ENCODE measurements at regions not wholly inside any gene's neighbourhood (a gene's known extent, or its start where the extent isn't known, plus 50 kb on each side); places are given as distances from the start of the nearest gene placed in this dataset.

DNA sequence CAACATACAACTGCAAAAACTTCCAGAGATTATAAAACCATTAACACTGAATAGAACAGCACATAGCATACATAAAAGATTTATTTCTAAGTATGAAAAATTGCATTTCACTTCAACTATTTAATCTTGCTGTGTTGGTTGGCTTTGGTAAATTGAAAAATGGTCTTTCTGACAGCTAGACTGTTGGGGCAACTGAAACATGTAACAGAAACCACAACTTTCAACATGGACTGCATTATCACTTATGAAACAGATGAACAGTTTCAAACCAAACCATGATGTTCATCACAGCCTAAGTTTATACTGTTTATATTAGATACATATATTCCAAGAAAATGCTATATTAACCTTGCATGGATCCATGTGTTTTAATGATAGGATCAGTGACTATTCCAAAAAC, 324.1 kb upstream of the PCDH9 start:
- Histone ChIP-seq H3K4me3 (ENCODE audit: insufficient read depth, low read depth, low read length) (no peak overlapping the region), H3K4me2 (ENCODE audit: low read length) (no peak overlapping the region), H3K27ac (ENCODE audit: low read depth, low read length) (no peak overlapping the region), H3K9ac (ENCODE audit: low read length) (no peak overlapping the region), H3K4me1 (ENCODE audit: insufficient read depth, low read length) (peaks cover 3% of the 10 kb centered on the region), H4K20me1 (ENCODE audit: insufficient read depth, low read length) (no peaks in the 10 kb centered on the region), H2AFZ (ENCODE audit: low read depth, low read length) (no peak overlapping the region), H3K27me3 (ENCODE audit: insufficient read depth, low read length) (no peaks in the 10 kb centered on the region), H3K9me3 (ENCODE audit: insufficient read depth, low read depth, low read length) (peaks cover 6% of the 10 kb centered on the region), H3K36me3 (ENCODE audit: insufficient read depth, low read length) (no peaks in the 10 kb centered on the region), H3K79me2 (ENCODE audit: insufficient read depth, low read length) (no peaks in the 10 kb centered on the region)
- Mint-ChIP-seq H3K4me3 (ENCODE audit: unreplicated experiment) (no peak overlapping the region), H3K9me3 (ENCODE audit: unreplicated experiment) (peaks cover 12% of the 10 kb centered on the region), H3K36me3 (ENCODE audit: low read depth, unreplicated experiment) (no peaks in the 10 kb centered on the region), H3K4me1 (ENCODE audit: low read depth, unreplicated experiment) (peaks cover 14% of the 10 kb centered on the region), H3K27me3 (ENCODE audit: low read depth, unreplicated experiment) (no peaks in the 10 kb centered on the region), H3K27ac (ENCODE audit: unreplicated experiment) (no peak overlapping the region)
- DNase-seq (ENCODE audit: low read depth) (peak; percentile 84), FAIRE-seq (no peak)
- no peak for TF ChIP-seq EZH2 (IDR thresholded peaks at IDR 0.05; ENCODE audit: insufficient read depth, low read length)

DNA sequence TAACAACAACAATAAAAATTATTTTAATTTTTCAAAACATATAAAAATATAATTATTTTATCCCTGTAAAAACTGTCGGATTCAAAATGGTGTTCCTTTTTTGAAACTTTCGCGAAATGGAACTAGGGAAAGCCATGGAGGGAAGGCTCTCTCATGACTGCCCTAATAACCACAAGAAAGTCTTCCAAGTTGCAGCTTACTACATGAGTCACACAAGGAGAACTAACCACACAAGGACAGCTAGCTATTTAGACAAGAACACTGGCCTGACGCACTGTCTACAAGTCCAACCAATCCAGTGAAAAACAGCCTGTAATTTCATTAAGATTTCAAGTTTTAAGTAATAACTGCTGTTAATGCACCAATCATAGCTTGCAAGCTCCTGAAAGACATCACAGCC, 319.2 kb upstream of the PCDH9 start:
- no peaks in the 10 kb centered on the region for H3K79me2 ChIP-seq (ENCODE audit: insufficient read depth, low read length)
- peaks cover 3% of the 10 kb centered on the region for H3K4me1 ChIP-seq (ENCODE audit: insufficient read depth, low read length)
- Mint-ChIP-seq H3K9me3 (ENCODE audit: unreplicated experiment) (no peaks in the 10 kb centered on the region), H3K36me3 (ENCODE audit: low read depth, unreplicated experiment) (no peaks in the 10 kb centered on the region), H3K4me3 (ENCODE audit: unreplicated experiment) (no peak overlapping the region), H3K27me3 (ENCODE audit: low read depth, unreplicated experiment) (no peaks in the 10 kb centered on the region), H3K27ac (ENCODE audit: unreplicated experiment) (no peak overlapping the region), H3K4me1 (ENCODE audit: low read depth, unreplicated experiment) (peaks cover 18% of the 10 kb centered on the region)
- H3K36me3 ChIP-seq (ENCODE audit: insufficient read depth, low read length) = no peaks in the 10 kb centered on the region
- H2AFZ ChIP-seq (ENCODE audit: low read depth, low read length) = no peak overlapping the region
- H3K4me3 ChIP-seq (ENCODE audit: insufficient read depth, low read depth, low read length) = no peak overlapping the region
- H3K4me2 ChIP-seq (ENCODE audit: low read length) = no peak overlapping the region
- TF ChIP-seq, protein P1, sequence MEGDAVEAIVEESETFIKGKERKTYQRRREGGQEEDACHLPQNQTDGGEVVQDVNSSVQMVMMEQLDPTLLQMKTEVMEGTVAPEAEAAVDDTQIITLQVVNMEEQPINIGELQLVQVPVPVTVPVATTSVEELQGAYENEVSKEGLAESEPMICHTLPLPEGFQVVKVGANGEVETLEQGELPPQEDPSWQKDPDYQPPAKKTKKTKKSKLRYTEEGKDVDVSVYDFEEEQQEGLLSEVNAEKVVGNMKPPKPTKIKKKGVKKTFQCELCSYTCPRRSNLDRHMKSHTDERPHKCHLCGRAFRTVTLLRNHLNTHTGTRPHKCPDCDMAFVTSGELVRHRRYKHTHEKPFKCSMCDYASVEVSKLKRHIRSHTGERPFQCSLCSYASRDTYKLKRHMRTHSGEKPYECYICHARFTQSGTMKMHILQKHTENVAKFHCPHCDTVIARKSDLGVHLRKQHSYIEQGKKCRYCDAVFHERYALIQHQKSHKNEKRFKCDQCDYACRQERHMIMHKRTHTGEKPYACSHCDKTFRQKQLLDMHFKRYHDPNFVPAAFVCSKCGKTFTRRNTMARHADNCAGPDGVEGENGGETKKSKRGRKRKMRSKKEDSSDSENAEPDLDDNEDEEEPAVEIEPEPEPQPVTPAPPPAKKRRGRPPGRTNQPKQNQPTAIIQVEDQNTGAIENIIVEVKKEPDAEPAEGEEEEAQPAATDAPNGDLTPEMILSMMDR (IDR thresholded peaks at IDR 0.05; ENCODE audit: insufficient read depth, low read depth, low read length) = no peak
- TF ChIP-seq EZH2 (IDR thresholded peaks at IDR 0.05; ENCODE audit: insufficient read depth, low read length) = no peak
- no peak overlapping the region for H3K9ac ChIP-seq (ENCODE audit: low read length)
- H3K27me3 ChIP-seq (ENCODE audit: insufficient read depth, low read length) = no peaks in the 10 kb centered on the region
- no peaks in the 10 kb centered on the region for H4K20me1 ChIP-seq (ENCODE audit: insufficient read depth, low read length)
- peak overlapping the region; percentile 59 for H3K27ac ChIP-seq (ENCODE audit: low read depth, low read length)
- DNase-seq (ENCODE audit: low read depth) (peak; percentile 99), FAIRE-seq (no peak)
- no peaks in the 10 kb centered on the region for H3K9me3 ChIP-seq (ENCODE audit: insufficient read depth, low read depth, low read length)

DNA sequence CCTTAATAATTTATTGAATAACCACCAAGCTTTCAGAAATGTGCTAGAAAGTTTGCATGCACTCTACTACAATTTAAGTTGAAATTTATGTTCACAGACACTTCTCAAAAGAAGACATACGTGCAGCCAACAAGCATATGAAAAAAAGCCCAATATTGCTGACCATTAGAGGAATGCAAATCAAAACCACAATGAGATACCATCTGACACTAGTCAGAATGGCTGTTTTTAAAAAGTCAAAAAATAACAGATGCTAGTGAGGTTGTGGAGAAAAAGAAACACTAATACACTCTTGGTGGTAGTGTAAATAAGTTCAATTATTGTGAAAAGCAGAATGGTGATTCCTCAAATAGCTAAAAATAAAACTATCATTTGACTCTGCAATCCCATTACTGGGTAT, 308.8 kb upstream of the PCDH9 start:
- Histone ChIP-seq H3K9ac (ENCODE audit: low read length) (no peak overlapping the region), H3K4me1 (ENCODE audit: insufficient read depth, low read length) (no peaks in the 10 kb centered on the region), H2AFZ (ENCODE audit: low read depth, low read length) (no peak overlapping the region), H3K9me3 (ENCODE audit: insufficient read depth, low read depth, low read length) (no peaks in the 10 kb centered on the region), H3K4me3 (ENCODE audit: insufficient read depth, low read depth, low read length) (no peak overlapping the region), H3K27me3 (ENCODE audit: insufficient read depth, low read length) (no peaks in the 10 kb centered on the region), H3K27ac (ENCODE audit: low read depth, low read length) (no peak overlapping the region), H3K79me2 (ENCODE audit: insufficient read depth, low read length) (no peaks in the 10 kb centered on the region), H4K20me1 (ENCODE audit: insufficient read depth, low read length) (no peaks in the 10 kb centered on the region), H3K36me3 (ENCODE audit: insufficient read depth, low read length) (no peaks in the 10 kb centered on the region), H3K4me2 (ENCODE audit: low read length) (peak overlapping the region; percentile 6)
- no peak overlapping the region for H3K27ac Mint-ChIP-seq (ENCODE audit: unreplicated experiment)
- FAIRE-seq = no peak
- no peak for TF ChIP-seq EZH2 (IDR thresholded peaks at IDR 0.05; ENCODE audit: insufficient read depth, low read length)
- TF ChIP-seq, protein P1 (IDR thresholded peaks at IDR 0.05; ENCODE audit: insufficient read depth, low read depth, low read length) = no peak
- H3K4me3 Mint-ChIP-seq (ENCODE audit: unreplicated experiment) = no peak overlapping the region
- no peaks in the 10 kb centered on the region for H3K36me3 Mint-ChIP-seq (ENCODE audit: low read depth, unreplicated experiment)
- H3K4me1 Mint-ChIP-seq (ENCODE audit: low read depth, unreplicated experiment) = peaks cover 9% of the 10 kb centered on the region
- no peaks in the 10 kb centered on the region for H3K27me3 Mint-ChIP-seq (ENCODE audit: low read depth, unreplicated experiment)
- H3K9me3 Mint-ChIP-seq (ENCODE audit: unreplicated experiment) = no peaks in the 10 kb centered on the region
- peak; percentile 26 for DNase-seq (ENCODE audit: low read depth)
